A549 (cell line): ENCODE measurements at regions not wholly inside any gene's neighbourhood (a gene's known extent, or its start where the extent isn't known, plus 50 kb on each side); places are given as distances from the start of the nearest gene placed in this dataset.

Experiments used
- ATAC-seq, 2 experiments: fragments of 200-7000 bp in 1 of 2; fragments of >200 bp in 1 of 2; cut with Nextera tagmentation in 1 of 2; cut with Tn5 transposase in 1 of 2; 3 replicates each; pipeline versions ENCODE4 v1.8.0 to v1.9.1; 2018 to 2020; ENCODE audit warnings: mild to moderate bottlenecking in 1 of 2, moderate library complexity in 1 of 2
- CTCF ChIA-PET: fragments of 300-600 bp; sonication (Branson Sonifier 250); formaldehyde crosslinking; extraction: SDS; loops from one replicate; lab custom pipeline; 2021; ENCODE audit warnings: antibody characterized with exemption, inconsistent platforms; lab: Yijun Ruan, JAX
- POLR2A ChIA-PET: fragments of 350-600 bp; formaldehyde crosslinking; extraction: SDS; loops from one replicate; lab custom pipeline; 2021; ENCODE audit warnings: antibody characterized with exemption, inconsistent platforms; lab: Yijun Ruan, JAX
- DNase-seq, 2 experiments: peaks; one replicate each; pipeline versions ENCODE4 v3.0.0 to v3.0.0-alpha.2; 2011 to 2016; ENCODE audit warnings: low read depth in 1 of 2, low spot score in 1 of 2
- FAIRE-seq: peaks from 2 replicates; lab custom pipeline; 2011; peaks lifted over from hg19 to GRCh38; lab: Jason Lieb, UNC
- H3K27ac ChIP-seq, 2 experiments: fragments of >200 bp; sonication (Bioruptor Twin); formaldehyde crosslinking; 3 replicates each; pipeline ENCODE4 v1.5.1; 2016 to 2017
- H3K4me1 ChIP-seq: fragments of >200 bp; sonication (Bioruptor Twin); formaldehyde crosslinking; 3 replicates; pipeline ENCODE4 v1.6.1; 2016
- H3K4me2 ChIP-seq: fragments of >200 bp; sonication (Bioruptor Twin); formaldehyde crosslinking; 3 replicates; pipeline ENCODE4 v1.6.1; 2016
- H3K4me3 ChIP-seq: fragments of >200 bp; sonication (Bioruptor Twin); formaldehyde crosslinking; 3 replicates; pipeline ENCODE4 v1.5.1; 2016
- H3K9me3 ChIP-seq: fragments of >200 bp; sonication (Bioruptor Twin); formaldehyde crosslinking; 3 replicates; pipeline ENCODE4 v1.6.1; 2016
- CBX8 ChIP-seq: fragments of 200-600 bp; sonication (generic); IDR thresholded peaks from 2 replicates; pipeline ENCODE4 v1.6.1; 2016
- CEBPB ChIP-seq, 2 experiments: fragments of >200 bp in 1 of 2; sonication (Bioruptor Twin) in 1 of 2; formaldehyde crosslinking in 1 of 2; IDR thresholded peaks; 2 replicates each; pipeline ENCODE4 v1.6.1; 2012 to 2016
- EHMT2 ChIP-seq: fragments of 200-600 bp; sonication (generic); IDR thresholded peaks from 2 replicates; pipeline ENCODE4 v1.6.1; 2016; ENCODE audit warnings: antibody characterized with exemption, low read depth, mild to moderate bottlenecking, moderate library complexity
- ELK1 ChIP-seq: fragments of 150-350 bp; IDR thresholded peaks from 2 replicates; pipeline ENCODE4 v1.6.1; 2014; ENCODE audit warnings: low read depth, mild to moderate bottlenecking, low read length
- ESRRA ChIP-seq: fragments of 150-350 bp; IDR thresholded peaks from 2 replicates; pipeline ENCODE4 v1.6.1; 2014; ENCODE audit warnings: mild to moderate bottlenecking, low read length, borderline replicate concordance
- FOXS1 ChIP-seq: fragments of 250-450 bp; sonication (Bioruptor Pico); IDR thresholded peaks from 2 replicates; pipeline ENCODE4 v1.5.0; 2020; ENCODE audit warnings: mild to moderate bottlenecking, moderate library complexity
- GATA3 ChIP-seq: IDR thresholded peaks from 2 replicates; pipeline ENCODE4 v1.6.1; 2012; ENCODE audit warnings: borderline replicate concordance
- HDAC2 ChIP-seq: fragments of 200-600 bp; sonication (generic); IDR thresholded peaks from 2 replicates; pipeline ENCODE4 v1.6.1; 2016
- HMGXB4 ChIP-seq: fragments of 250-450 bp; sonication (Bioruptor Pico); IDR thresholded peaks from 2 replicates; pipeline ENCODE4 v1.5.0; 2021; ENCODE audit warnings: mild to moderate bottlenecking, moderate library complexity, borderline replicate concordance
- HOXA7 ChIP-seq: fragments of 250-450 bp; sonication (Bioruptor Pico); IDR thresholded peaks from 2 replicates; pipeline ENCODE4 v1.5.0; 2020; ENCODE audit warnings: mild to moderate bottlenecking, moderate library complexity
- HOXB13 ChIP-seq: fragments of 250-450 bp; sonication (Bioruptor Pico); IDR thresholded peaks from 2 replicates; pipeline ENCODE4 v1.5.0; 2020; ENCODE audit warnings: low read depth, mild to moderate bottlenecking, moderate library complexity
- HOXB5 ChIP-seq: fragments of 250-450 bp; sonication (Bioruptor Pico); IDR thresholded peaks from 2 replicates; pipeline ENCODE4 v1.5.0; 2020; ENCODE audit warnings: mild to moderate bottlenecking, moderate library complexity
- KDM5A ChIP-seq: fragments of 200-600 bp; sonication (generic); IDR thresholded peaks from 2 replicates; pipeline ENCODE4 v1.6.1; 2016; ENCODE audit warnings: antibody characterized with exemption, mild to moderate bottlenecking
- MAFK ChIP-seq: fragments of 450-650 bp; IDR thresholded peaks from 2 replicates; pipeline ENCODE4 v1.6.1; 2014; ENCODE audit not compliant: partially characterized antibody
- NFE2L2 ChIP-seq: fragments of 150-350 bp; conservative IDR thresholded peaks from 2 replicates; pipeline ENCODE4 v1.6.1; 2014; ENCODE audit warnings: low read length
- NR3C1 ChIP-seq: fragments of >200 bp; sonication (Bioruptor Twin); formaldehyde crosslinking; IDR thresholded peaks from 3 replicates; pipeline ENCODE4 v1.6.1; 2017
- PHF8 ChIP-seq: fragments of 200-600 bp; sonication (generic); IDR thresholded peaks from 2 replicates; pipeline ENCODE4 v1.6.1; 2016; ENCODE audit warnings: low read depth, mild to moderate bottlenecking, antibody characterized with exemption, moderate library complexity, borderline replicate concordance
- RAD21 ChIP-seq, 2 experiments: fragments of >200 bp in 1 of 2; sonication (Bioruptor Twin) in 1 of 2; formaldehyde crosslinking in 1 of 2; IDR thresholded peaks in 1 of 2; conservative IDR thresholded peaks in 1 of 2; 2 replicates in 1 of 2; 3 replicates in 1 of 2; pipeline ENCODE4 v1.6.1; 2012 to 2018; ENCODE audit warnings: inconsistent platforms in 1 of 2
- RCOR1 ChIP-seq: fragments of 150-350 bp; IDR thresholded peaks from 2 replicates; pipeline ENCODE4 v1.6.1; 2014; ENCODE audit warnings: antibody characterized with exemption, low read length, low read depth
- RFX5 ChIP-seq: fragments of 450-650 bp; IDR thresholded peaks from 2 replicates; pipeline ENCODE4 v1.7.1; 2014; ENCODE audit warnings: antibody characterized with exemption, mild to moderate bottlenecking, moderate library complexity
- TP53 ChIP-seq: fragments of 250-450 bp; sonication (Bioruptor Pico); IDR thresholded peaks from 2 replicates; pipeline ENCODE4 v1.5.0; 2021; ENCODE audit warnings: mild to moderate bottlenecking, moderate library complexity
- ZSCAN20 ChIP-seq: fragments of 250-450 bp; sonication (Bioruptor Pico); IDR thresholded peaks from 2 replicates; pipeline ENCODE4 v1.8.0; 2022; ENCODE audit warnings: mild to moderate bottlenecking, moderate library complexity
- WGBS: methylation state at CpG from one replicate; pipeline ENCODE4 v1.1.6; 2017; ENCODE audit errors: missing lambda C conversion rate; 5-methylcytosine and 5-hydroxymethylcytosine counted together
- TF ChIP-seq, protein P1 (sequence below): fragments of >200 bp; sonication (Bioruptor Twin); formaldehyde crosslinking; IDR thresholded peaks from 3 replicates; pipeline ENCODE4 v1.5.1; 2016
- TF ChIP-seq, protein P2 (sequence below): fragments of >200 bp; sonication (Bioruptor Twin); formaldehyde crosslinking; IDR thresholded peaks from 2 replicates; pipeline ENCODE4 v1.6.1; 2016

DNA sequence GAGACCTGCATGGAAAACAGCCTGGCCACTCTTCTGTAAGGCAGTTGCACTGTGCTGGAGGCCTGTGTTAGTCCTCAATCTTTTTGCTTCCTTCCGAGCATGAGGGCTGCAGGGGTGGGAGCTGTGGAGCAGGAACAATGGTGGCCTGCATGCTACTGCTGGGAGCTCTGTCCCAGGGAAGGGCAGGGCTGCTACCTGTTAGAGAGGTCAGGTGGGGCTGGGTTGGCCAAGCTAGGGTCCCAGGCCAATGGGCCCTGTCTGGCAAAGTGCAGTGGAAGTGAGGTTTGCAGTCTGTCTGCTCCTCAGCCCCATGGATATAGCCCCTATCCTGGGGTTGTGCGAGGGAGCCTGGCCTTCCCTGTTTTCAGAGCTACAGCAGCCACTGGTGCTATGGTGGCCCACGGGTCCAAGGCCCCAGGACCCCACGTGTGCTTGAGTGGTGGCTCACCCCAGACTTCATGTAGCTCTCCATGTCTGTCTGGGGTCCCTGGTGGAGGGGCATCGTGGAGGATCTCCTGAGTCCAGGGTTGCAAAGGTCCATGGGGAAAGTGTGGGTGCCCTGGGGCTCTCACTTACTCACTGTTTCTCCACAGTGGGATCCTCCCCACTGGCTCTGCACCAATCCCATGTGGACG, 1212.6 kb upstream of the NXPH2 start:
- 67% methylated on average over 3 of the region's 6 CpGs for WGBS
- TF ChIP-seq RAD21 (conservative IDR thresholded peaks at IDR 0.05 in 1 of 2, IDR thresholded peaks at IDR 0.05 in 1 of 2) (no peak), MAFK (no peak), HOXB13 (CRISPR knock-in tag) (no peak), NFE2L2 (no peak)
- POLR2A ChIA-PET, result no interaction called here
- Histone ChIP-seq H3K4me2 (no peak overlapping the region), H3K27ac (no peak overlapping the region), H3K4me1 (no peaks in the 10 kb centered on the region), H3K4me3 (no peak overlapping the region), H3K9me3 (no peaks in the 10 kb centered on the region)
- ATAC-seq, result no peak
- CTCF ChIA-PET, result no interaction called here
- no peak for FAIRE-seq
- DNase-seq, result no peak

- Histone ChIP-seq H3K4me1 (no peaks in the 10 kb centered on the region), H3K4me2 (no peak overlapping the region), H3K4me3 (no peak overlapping the region), H3K27ac (no peak overlapping the region), H3K9me3 (no peaks in the 10 kb centered on the region)
- TF ChIP-seq CBX8 (no peak), FOXS1 (CRISPR knock-in tag) (no peak), ESRRA (no peak), NFE2L2 (no peak), EHMT2 (no peak), ZSCAN20 (CRISPR knock-in tag) (no peak), HDAC2 (no peak), GATA3 (no peak), HOXB5 (CRISPR knock-in tag) (no peak), KDM5A (no peak), RCOR1 (no peak), RFX5 (no peak), TP53 (CRISPR knock-in tag) (no peak)
- TF ChIP-seq, protein P1, sequence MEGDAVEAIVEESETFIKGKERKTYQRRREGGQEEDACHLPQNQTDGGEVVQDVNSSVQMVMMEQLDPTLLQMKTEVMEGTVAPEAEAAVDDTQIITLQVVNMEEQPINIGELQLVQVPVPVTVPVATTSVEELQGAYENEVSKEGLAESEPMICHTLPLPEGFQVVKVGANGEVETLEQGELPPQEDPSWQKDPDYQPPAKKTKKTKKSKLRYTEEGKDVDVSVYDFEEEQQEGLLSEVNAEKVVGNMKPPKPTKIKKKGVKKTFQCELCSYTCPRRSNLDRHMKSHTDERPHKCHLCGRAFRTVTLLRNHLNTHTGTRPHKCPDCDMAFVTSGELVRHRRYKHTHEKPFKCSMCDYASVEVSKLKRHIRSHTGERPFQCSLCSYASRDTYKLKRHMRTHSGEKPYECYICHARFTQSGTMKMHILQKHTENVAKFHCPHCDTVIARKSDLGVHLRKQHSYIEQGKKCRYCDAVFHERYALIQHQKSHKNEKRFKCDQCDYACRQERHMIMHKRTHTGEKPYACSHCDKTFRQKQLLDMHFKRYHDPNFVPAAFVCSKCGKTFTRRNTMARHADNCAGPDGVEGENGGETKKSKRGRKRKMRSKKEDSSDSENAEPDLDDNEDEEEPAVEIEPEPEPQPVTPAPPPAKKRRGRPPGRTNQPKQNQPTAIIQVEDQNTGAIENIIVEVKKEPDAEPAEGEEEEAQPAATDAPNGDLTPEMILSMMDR, result no peak
- POLR2A ChIA-PET, result no interaction called here
- no peak for FAIRE-seq
- CTCF ChIA-PET, result no interaction called here
- 58% methylated on average over 5 of the region's 6 CpGs for WGBS
- DNase-seq, result no peak
- ATAC-seq, result no peak
These were observed 1211.9 kb upstream of the NXPH2 start for GRCh38 chr2:139992078-139992477.

GRCh38 chr2:139990646-139991335, 1210.6 kb upstream of the NXPH2 start:
- H3K27ac ChIP-seq, result no peak overlapping the region
- FAIRE-seq (no peak), ATAC-seq (no peak)
- CTCF ChIA-PET, result no interaction called here
- TF ChIP-seq, protein P2, sequence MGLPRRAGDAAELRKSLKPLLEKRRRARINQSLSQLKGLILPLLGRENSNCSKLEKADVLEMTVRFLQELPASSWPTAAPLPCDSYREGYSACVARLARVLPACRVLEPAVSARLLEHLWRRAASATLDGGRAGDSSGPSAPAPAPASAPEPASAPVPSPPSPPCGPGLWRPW, result no peak
- TF ChIP-seq ELK1 (no peak), MAFK (no peak), HDAC2 (no peak), HOXA7 (CRISPR knock-in tag) (no peak), GATA3 (no peak), PHF8 (no peak), HMGXB4 (no peak), NR3C1 (no peak), CEBPB (IDR thresholded peaks at IDR 0.05) (no peak)
- TF ChIP-seq, all 56 proteins: peak for 0
- no peaks in the 10 kb centered on the region for H3K9me3 ChIP-seq
- no peak for DNase-seq
- H3K4me1 ChIP-seq, result no peaks in the 10 kb centered on the region
- POLR2A ChIA-PET, result no interaction called here
- WGBS, result 68% methylated on average over 21 of the region's 40 CpGs
- no peak overlapping the region for H3K4me3 ChIP-seq
- no peak overlapping the region for H3K4me2 ChIP-seq
